NCI-H748 treated with DMSO at 0.1 percent for 48 hours (cell line): ENCODE measurements at regions not wholly inside any gene's neighbourhood (a gene's known extent, or its start where the extent isn't known, plus 50 kb on each side); places are given as distances from the start of the nearest gene placed in this dataset.

Source experiments
- DNase-seq: peaks from one replicate; lab custom pipeline; 2025; lab: John Stamatoyannopoulos, UW

DNA sequence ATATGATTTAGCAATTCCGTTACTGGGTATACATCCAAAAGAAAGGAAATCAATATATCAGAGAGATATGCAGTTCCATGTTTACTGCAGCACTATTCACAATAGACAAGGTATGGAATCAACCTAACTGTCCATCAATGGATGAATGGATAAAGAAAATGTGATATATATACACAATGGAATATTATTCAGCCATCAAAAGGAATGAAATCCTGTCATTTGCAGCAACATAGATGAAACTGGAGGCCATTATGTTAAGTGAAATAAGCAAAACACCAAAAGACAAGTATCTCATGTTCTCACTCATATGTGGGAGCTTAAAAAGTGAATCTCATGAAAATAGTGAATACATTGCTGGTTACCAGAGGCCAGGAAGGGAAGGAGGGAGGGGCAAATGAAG lies 390.8 kb downstream of the ZFHX3 start:
- no peak for DNase-seq

GRCh38 chr16:72654535-72654934 lies 393.4 kb downstream of the ZFHX3 start:
- DNase-seq, result no peak

DNA sequence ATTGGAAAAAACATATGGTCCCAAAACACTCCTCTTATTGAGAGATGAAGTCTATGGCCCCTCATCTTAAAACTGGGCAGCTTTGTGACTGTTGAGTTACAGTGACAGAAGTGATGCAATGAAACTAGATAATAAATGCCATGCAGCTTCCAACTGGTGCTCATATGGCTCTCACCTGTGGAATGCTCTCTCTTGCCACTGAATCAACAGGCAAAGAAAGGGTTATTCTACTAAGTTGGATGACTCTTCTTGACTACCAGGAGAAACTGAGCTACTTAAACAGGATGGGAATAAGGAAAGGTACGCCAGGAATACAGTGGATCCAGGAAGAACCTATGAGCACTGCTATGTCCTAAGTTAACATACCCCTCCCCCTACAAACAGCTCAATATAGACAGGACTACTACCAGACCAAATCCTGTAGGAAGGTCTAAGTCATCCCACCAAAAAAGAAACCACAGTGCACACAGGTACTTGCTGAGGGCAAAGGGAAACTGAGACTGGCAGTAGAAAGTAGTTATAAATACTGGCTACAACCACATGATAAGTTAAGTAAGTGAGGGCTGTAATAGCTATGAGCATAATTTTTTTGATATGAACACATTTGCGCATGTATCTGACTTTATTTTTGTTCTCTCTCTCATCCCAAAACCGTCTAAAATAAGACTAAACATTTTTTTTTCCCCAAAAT lies 398.5 kb downstream of the ZFHX3 start:
- DNase-seq, result no peak

DNA sequence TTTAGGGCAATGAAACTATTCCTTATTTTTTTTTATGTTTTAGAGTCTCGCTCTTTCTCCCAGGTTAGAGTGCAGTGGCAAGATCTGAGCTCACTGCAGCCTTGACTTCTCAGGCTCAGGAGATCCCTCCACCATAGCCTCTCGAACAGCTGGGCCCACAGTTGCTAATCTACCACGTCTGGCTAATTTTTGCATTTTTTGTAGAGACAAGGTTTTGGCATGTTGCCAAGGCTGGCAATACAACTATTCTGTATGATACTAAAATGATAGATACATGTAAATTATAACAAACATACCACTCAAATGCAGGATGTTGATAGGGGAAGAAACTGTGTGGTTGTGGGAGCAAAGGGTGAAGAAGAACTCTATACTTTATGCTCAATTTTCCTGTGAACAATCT lies 401.3 kb downstream of the ZFHX3 start:
- DNase-seq, result no peak

DNA sequence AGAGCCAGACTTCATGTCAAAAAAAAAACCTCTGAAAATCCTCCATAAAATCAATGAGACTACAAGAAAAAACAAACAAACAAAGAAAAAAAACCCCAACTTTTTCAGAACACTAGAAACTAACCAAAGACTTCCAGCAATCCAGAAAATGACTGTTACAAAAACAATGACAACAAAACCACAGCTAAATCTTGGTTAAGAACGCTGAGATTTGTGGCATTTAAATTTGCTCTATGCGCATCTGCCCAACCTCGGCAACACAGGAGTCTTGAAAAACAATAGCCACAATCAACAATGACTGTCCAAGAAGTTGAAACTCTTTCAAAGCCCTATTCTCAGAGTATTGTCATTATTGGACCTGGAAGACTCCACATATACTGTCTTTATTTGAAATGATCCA lies 402.4 kb downstream of the ZFHX3 start:
- no peak for DNase-seq

- no peak for DNase-seq
Measured at GRCh38 chr16:72644911-72645310, 403.0 kb downstream of the ZFHX3 start.

- no peak for DNase-seq
Measured at GRCh38 chr16:72639494-72639893, 408.4 kb downstream of the ZFHX3 start.

- DNase-seq, result no peak
Measured at GRCh38 chr16:72637306-72637705, 410.6 kb downstream of the ZFHX3 start.

DNA sequence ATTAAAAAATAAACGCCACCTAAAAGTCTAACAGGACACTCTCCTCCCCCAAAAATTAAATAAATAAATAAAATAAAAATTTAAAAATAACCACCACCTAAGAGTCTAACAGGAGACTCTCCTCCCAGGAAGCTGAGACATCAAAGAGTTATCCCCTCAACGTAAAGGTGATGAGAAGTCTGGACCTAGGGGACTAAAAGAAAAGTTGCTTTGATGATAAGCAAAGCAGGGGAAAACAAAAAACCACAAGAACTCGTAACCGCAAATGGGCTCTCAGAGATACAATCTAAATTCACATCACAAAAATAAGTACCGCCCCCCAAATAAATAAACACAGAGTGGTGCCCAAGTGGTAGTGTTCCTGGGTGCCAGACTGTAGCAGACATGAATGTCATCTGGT lies 412.2 kb downstream of the ZFHX3 start:
- no peak for DNase-seq

DNA sequence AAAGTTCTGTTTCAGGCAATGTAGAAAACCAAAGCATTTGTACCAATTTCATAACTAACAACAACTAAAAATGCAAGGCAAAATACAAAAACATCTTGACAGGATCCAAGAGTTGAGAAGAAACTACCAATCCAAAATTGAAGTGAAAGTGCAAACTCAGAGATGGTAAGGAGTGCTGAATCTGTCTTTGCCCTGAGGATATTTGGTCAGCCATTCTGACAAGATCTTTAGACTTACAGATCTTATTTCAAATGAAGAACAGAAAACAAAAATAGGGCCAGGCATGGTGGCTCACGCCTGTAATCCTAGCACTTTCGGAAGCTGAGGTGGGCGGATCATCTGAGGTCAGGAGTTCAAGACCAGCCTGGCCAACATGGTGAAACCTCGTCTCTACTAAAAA lies 412.8 kb downstream of the ZFHX3 start:
- no peak for DNase-seq

DNA sequence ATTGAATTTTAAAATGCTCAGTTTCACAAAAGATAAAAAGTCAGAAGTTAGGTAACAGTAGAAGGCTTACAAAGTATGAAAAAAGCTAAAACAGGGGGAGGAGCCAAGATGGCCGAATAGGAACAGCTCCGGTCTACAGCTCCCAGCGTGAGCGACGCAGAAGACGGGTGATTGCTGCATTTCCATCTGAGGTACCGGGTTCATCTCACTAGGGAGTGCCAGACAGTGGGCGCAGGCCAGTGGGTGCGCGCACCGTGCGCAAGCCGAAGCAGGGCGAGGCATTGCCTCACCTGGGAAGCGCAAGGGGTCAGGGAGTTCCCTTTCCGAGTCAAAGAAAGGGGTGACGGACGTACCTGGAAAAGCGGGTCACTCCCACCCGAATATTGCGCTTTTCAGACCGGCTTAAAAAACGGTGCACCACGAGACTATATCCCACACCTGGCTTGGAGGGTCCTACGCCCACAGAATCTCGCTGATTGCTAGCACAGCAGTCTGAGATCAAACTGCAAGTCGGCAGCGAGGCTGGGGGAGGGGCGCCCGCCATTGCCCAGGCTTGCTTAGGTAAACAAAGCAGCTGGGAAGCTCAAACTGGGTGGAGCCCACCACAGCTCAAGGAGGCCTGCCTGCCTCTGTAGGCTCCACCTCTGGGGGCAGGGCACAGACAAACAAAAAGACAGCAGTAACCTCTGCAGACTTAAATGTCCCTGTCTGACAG lies 420.6 kb downstream of the ZFHX3 start:
- DNase-seq, result peak; percentile 10

DNA sequence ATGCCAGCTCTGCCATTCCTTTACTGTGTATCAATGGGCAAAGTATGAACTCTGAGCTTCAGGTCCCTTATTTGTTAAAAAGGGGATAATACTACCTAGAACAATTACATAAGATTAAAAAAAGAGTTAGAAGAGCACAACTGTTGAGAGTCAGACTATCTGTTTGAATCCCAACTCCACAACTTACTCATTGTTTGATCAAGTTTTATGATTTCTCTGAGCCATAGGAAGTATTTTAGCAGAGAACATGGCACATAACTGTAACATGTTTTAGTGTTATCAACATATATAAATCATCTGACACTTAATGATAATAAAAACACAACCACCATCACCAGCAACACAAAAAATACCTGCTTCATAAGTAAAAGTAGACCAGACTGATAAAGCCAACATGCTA lies 421.3 kb downstream of the ZFHX3 start:
- no peak for DNase-seq

DNA sequence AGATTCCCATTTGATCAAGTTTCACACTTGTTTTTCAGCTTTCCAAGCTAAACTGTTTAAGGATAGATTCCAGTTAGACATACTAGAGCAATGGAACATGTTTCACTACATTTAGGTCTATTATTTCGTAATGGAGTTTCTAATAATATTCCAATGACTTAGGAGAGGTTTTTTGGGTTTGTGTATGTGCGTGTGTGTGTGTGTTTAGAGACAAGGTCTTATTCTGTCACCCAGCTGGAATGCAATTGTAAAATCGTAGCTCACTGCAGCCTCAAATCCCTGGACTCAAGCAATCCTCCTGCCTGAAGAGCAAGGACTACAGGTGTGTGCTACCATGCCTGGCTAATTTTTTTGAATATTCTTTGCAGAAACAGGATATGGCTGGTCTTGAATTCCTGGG lies 426.3 kb downstream of the ZFHX3 start:
- DNase-seq, result no peak

DNA sequence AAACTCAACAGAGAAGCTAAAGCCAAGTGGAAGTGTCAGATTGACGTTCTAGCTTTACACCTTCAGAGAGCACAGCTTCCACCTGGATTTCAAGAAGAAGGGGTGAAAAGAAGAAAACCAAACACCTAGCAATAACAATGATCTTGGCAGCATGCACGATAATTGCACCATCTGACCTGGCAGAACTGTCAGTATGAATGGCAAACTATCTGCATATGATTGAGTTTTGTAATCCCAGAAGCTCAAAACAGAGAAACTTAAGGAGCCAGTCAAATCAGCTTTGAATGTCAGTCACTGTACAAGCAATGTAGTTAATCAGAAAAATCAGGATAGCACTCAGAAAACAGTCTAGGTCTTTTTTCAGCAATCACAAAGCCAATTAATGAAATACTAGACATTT lies 427.1 kb downstream of the ZFHX3 start:
- DNase-seq, result no peak

GRCh38 chr16:72620348-72620747 lies 427.6 kb downstream of the ZFHX3 start:
- no peak for DNase-seq

GRCh38 chr16:72615856-72616255 lies 432.1 kb downstream of the ZFHX3 start:
- no peak for DNase-seq

DNA sequence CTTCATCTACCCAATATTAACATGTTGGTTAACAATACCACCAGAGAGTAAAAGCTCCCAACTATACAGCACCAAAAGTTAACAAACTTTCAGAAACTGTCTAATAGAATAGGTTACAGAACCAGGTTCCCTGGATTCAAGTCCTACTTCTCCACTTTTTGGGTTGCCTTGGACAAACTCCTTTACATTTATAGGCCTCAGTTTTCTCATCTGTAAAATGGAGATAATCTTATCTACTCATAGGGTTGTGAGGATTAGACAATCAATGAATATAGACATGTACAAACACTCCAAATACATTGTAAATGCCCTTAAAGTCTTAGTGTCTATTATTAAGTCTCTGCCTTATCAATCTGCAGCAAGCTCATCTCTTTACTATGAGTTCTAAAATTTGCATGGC lies 435.2 kb downstream of the ZFHX3 start:
- no peak for DNase-seq

DNA sequence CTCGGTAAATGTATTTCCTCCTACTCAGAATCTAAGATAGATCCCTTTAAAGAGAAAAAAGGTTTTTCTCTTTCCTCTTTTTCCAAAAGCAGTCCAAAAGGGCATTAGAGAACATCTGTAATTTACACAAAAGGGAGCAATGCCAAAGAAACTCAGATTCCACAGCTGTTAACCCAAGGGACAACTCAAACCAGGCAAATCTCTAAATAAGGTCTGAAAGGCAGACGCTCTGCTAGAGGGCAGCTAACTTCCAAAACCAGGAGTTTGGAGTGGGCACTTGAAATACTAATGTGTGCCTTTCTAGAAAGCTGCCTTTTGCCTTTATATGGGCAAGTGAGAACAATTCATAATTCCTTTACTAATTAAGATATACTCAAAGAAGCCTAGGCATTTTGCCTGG lies 435.7 kb downstream of the ZFHX3 start:
- no peak for DNase-seq

- no peak for DNase-seq
Measured at GRCh38 chr16:72609933-72610332, 438.0 kb upstream of the PMFBP1 start.

DNA sequence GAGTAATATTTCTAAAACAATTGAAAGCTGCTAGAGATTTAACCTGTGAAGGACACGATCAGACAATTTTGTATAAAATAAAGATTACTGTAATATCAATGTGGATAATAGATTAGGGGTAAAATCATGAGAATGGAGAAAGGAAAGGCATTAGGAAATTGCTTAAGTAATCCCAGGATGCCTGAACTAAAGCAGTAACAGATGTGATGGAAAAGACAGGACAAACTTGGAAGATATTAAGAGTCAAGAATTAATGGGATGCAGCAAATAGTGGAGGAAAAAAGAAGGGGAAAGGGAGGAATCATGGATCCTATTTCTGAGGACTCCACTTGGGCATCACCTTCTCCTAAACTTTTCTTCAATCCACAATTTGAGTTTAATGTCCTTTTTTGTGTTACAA lies 437.1 kb upstream of the PMFBP1 start:
- DNase-seq, result no peak

GRCh38 chr16:72604375-72604774 lies 432.4 kb upstream of the PMFBP1 start:
- DNase-seq, result no peak

GRCh38 chr16:72602499-72602898 lies 430.5 kb upstream of the PMFBP1 start:
- DNase-seq, result no peak

GRCh38 chr16:72598696-72599095 lies 426.7 kb upstream of the PMFBP1 start:
- DNase-seq, result no peak

DNA sequence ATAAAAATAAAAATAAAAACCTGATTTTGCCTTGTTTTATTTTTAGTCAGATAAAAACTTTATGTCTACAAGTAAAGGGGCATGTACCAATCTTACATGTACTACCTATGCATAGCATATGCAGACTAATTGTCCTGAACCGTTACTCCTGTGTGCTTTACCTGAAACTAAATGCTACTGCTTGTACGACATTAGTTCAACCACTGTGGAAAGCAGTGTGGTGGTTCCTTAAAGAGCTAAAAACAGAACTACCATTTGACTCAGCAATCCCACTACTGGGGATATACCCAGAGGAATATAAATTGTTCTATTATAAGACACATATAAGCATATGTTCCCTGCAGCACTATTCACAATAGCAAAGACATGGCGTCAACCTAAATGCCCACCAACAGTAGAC lies 426.0 kb upstream of the PMFBP1 start:
- DNase-seq, result no peak
